Occipital lobe (tissue), 1 donor: ENCODE measurements at regions not wholly inside any gene's neighbourhood (a gene's known extent, or its start where the extent isn't known, plus 50 kb on each side); places are given as distances from the start of the nearest gene placed in this dataset.

ENCODE experiments used
- DNase-seq: peaks from one replicate; lab custom pipeline; 2025; lab: John Stamatoyannopoulos, UW

GRCh38 chr9:107890921-107891465 is 401.4 kb upstream of the KLF4 start:
- no peak for DNase-seq

DNA sequence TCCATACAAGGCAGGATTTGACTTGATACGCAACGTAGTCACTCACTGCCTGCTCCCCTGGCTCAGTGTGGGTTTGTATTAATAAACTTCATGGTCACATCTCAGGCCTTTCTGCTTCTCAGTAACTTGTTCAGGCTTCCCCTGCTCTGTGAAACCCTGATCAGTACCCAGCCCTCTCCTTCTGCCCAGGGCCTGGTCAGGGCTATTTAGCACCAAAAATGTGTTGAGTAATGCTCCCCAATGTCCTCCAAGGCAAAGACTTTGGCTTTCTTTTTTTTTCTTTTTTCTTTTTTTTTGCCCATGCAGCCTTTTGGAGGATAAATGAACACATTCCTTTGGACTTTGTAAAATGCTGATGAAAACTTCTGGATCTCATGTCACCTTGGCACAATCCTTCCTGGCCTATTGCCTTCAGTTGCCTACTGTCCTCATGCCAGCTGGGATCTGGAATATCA is 399.2 kb upstream of the KLF4 start:
- no peak for DNase-seq

DNA sequence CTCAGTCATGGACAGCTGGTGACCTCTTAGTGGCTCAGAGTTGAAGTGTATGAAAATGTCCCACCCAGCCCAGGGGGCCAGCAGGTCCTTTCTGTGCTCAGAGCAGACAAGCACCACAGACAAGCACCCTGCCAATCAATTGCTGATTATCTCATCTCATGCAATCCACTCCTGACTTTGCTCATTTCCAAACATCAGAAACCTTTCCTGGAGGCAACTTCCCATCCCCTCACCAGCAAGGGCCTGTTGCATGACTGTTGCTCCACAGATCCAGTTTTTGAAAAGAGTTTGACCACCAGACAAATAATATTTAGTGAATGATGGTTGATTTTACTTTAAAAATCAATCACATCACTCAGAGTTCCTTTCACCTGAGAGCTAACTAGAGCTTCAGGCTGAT is 397.3 kb upstream of the KLF4 start:
- DNase-seq = no peak

DNA sequence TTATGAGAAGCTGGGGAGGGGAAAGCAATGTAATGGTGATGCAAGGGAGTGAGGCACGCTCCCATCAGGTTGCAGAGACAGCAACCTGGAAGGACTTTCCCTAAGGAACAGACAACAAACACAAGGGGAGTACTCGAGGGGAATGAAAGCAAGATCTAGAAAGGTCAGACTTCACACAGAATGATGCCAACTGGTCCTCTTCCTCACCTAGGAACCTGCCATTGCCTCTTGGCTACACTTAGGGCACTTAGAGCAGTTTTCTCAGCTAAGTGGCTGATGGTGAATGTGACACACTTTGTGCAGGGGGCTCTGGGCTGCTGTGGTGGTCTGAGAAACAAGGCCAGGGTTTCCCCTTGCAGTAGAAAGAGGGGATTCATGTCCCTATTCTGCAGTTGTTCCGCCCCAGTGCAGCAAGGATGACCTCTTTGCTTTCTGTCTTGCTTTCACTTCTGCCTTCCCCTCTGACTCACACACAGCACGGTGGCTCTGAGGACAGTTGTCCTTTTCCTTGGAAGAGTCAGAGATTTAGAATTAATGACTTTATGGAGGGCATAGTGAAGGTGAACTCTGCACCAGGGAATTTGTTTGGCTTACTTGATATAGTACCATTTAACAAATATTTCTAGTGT is 394.0 kb upstream of the KLF4 start:
- DNase-seq = no peak

DNA sequence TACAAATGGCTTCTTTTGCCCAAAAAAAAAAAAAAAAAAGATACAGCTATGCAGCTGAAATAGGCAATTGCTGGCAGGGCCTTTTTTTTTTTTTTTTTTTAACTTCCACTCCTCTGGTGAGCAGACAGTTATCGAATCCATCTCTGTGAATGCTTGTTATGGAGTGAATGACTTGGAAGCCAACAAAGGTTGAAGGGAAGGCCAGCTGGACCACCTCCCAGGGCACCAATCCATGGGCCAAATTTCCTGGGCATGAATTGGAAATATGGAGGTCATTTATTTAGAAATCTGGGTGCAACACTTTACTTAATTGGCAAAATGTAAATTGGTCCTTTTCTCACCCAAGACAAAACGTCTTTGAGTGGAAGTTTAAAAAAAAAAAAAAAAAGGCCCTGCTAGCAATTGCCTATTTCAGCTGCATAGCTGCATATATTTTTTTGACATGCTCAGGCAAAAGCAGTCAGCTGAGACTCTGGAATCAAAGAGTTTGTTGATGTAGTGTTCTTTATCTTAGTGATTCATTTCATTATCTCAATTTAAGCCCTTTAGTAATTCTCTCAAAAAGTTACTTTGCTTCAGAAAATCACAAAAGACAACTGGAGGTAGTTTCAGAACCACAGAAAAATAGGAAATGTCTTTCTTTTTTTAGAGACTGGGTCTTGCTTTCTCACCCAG is 392.2 kb upstream of the KLF4 start:
- DNase-seq = no peak

DNA sequence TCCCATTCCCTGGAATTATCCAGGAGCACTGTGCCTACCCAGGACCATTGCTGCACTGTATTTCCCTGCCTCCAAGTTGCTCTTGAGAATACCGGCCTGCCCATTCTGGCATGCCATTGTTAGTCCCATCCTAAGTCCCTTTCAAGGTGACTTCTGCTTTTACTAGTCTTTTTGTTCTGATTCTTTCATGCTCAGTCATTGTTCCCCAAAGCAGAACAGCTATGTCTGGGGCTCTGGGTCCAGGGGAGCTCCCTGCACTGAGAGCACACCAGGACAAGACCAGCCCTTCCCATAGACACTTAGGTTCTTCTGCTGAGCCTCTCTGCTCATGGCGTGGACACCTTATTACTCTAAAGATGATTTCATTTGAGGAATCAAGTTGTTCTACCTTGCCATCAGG is 388.9 kb upstream of the KLF4 start:
- no peak for DNase-seq

DNA sequence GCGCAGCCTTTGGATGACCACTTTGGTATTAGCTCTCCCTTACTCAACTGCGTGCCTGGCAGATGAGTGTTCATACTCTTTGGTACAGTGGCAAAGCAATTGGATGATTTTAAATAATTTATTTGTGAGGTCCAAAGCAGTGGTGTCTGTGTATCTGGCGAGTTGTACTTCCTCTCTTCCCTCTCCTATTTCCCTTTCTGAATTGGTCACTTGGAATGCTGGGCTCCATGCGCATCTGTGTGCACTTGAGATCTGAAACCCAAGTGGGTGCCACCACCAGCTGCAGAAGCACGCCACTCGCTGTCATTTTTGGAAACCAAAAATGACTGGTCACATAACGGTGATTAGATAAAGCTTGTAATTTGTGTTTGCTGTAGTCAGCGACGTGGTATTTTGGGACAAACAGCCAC is 386.0 kb upstream of the KLF4 start:
- no peak for DNase-seq

GRCh38 chr9:107874591-107875369 is 385.2 kb upstream of the KLF4 start:
- no peak for DNase-seq

- DNase-seq = no peak
Observed at GRCh38 chr9:107874137-107874536, 384.6 kb upstream of the KLF4 start.

- no peak for DNase-seq
Observed at GRCh38 chr9:107872457-107873192, 383.1 kb upstream of the KLF4 start.

DNA sequence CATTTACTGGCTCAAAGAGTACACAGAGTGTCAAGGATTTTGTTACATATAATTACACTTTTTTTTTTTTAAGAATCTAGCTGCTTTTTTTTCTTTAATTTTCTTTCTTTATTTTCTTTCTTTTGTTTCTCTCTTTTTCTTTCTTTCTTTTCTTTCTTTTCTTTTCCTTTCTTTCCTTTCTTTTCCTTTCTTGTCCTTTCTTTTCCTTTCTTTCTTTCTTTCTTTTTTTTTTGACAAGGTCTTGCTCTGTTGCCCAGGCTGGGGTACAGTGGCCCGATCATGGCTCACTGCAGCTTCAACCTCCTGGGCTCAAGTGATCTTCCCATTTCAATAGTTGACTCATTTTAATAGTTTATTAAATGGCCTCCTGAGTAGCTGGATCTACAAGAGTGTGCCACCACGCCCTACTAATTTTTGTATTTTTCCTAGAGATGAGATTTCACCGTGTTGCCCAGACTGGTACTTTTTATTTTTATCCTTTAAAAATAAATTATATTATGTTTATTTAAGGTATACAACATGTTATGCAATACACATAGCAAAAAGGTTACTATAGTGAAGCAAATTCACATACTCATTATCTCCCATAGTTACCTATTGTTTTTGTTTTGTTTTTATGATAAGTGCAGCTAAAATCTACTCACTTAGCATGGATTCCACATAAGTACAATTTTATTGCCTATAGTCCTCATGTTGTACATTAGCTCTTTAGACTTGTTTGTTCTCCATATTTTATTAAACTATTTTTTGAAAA is 381.5 kb upstream of the KLF4 start:
- no peak for DNase-seq

DNA sequence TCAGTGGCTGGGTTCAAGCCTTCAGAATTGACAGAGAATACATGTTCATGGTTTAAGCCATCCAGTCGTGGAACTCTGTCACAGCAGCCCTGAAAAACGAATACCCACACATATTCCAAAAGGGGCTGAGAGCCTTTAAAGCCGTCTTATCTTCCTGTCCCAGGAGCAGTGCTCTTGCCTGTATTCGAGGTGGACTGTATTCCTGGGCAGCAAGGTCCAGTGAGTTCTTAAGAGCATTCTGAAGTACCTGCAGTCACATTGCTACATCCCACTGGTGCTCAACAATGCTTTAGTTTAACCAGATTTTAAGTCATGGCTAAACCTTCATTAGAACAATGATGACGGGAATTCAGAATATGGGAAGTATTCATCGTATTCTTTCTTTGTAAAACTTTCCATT is 380.7 kb upstream of the KLF4 start:
- DNase-seq = no peak

GRCh38 chr9:107869111-107869510 is 379.5 kb upstream of the KLF4 start:
- no peak for DNase-seq

- DNase-seq = no peak
Observed at GRCh38 chr9:107868186-107868585, 378.6 kb upstream of the KLF4 start.

DNA sequence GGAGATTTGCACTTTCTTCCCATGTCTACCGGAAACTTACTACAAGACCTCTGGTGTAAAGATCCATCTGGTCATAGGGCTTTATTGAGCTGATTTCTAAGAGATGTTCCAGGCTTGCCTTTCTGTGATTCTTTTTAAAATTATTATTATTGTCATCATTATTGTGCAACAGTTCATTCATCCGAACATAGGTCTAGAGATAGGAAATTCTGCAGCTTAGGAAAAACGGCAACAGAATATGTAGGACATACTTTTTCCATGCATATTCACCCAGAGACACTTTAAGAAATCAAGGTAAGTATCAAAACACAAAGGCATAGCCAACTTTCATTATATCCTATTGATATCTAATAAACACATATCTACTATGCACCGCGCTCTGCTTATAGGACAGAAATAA is 378.2 kb upstream of the KLF4 start:
- no peak for DNase-seq

- no peak for DNase-seq
Observed at GRCh38 chr9:107866711-107867311, 377.2 kb upstream of the KLF4 start.

DNA sequence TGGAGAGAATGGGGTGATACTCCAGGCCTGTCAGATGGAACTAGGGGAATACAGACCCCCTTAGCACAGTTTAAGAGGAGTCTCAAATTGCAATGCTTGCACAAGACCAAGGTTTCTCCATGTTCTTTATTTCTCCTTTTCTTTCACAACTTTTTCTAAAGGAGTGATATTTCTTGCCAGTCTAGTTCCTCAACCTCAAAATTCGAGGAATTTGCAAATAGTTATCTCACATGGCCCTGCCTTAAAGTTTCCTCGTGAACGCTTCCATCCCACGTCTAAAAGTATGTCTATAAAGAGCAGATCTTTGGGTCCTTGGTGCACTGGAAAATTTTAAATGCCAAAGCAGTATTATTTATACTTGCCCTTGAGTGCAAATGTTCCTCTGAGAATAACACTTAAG is 373.8 kb upstream of the KLF4 start:
- no peak for DNase-seq

DNA sequence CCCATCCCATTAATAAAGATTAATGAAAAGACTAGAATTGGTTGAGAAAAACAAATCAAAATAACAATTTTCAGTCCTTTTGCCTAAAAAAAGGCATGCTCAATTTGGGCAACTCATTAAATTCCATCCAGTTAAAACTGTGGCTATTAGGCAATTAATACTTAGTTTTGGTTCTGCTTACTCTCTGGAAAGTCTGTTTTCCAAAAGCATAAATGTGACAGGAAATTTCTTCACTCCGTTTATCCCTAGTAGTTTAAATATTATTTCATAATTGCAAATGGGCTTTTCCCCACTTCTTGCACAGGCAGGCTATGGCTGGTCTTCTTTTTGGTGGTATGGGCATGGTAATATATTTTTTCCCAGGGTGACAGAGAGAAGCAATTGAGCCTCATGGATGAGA is 373.3 kb upstream of the KLF4 start:
- DNase-seq = no peak

DNA sequence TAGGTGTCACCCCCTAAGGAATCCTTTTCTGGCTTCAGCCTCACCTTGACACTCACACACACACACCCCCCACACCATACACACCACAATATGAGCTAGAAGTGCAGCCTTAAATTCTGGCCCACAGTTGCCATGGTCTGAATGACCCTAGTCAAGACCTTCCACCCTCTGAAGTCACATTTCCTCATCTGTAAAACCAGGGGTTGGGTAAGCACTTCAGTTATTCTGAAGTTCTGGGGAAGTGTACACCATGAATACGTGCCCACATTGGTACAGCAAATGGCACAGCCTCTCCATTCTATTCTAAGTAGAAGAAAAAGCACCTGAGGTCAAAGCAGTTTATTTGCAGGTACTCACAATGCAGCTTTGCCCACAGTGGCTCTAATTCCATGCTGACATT is 372.8 kb upstream of the KLF4 start:
- no peak for DNase-seq

DNA sequence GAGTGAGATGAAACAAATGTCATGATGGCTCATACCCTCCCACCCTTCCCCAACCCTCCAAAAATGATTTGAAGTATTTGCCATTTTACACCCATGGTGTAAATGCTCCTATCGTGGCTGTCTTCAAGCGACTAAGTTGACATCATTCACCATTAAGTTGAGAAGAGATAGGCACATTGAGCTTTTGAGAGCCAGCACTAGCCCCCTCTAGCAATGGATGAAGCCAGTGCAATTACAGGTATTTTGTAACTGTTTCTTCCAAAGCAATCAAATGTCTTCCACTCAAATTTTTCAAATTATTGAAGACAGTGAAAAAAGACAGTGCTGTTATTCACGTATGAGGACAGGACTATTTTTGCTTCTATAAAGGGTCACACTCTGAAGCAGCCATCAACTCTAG is 371.5 kb upstream of the KLF4 start:
- DNase-seq = no peak

- no peak for DNase-seq
Observed at GRCh38 chr9:107858260-107858659, 368.7 kb upstream of the KLF4 start.
